PC-9 (cell line): ENCODE measurements at regions not wholly inside any gene's neighbourhood (a gene's known extent, or its start where the extent isn't known, plus 50 kb on each side); places are given as distances from the start of the nearest gene placed in this dataset.

Source experiments
- BruUV-seq: library from RNA; stranded (reverse); fragments of 400-500 nt; replicated peaks from 2 replicates; lab custom pipeline; 2021; lab: Mats Ljungman, UMichigan
- CTCF ChIA-PET: fragments of 300-600 bp; sonication (Branson Sonifier 250); formaldehyde crosslinking; loops from one replicate; lab custom pipeline; 2022; ENCODE audit warnings: antibody characterized with exemption; lab: Charles Lee
- POLR2A ChIA-PET: fragments of 300-600 bp; sonication (Branson Sonifier 250); formaldehyde crosslinking; loops from one replicate; lab custom pipeline; 2022; ENCODE audit warnings: antibody characterized with exemption; ENCODE audit not compliant: unreplicated experiment; lab: Charles Lee
- DNase-seq, 2 experiments: peaks; one replicate each; pipeline versions ENCODE4 v3.0.0 to v3.0.0-alpha.2; 2015 to 2022; ENCODE audit warnings: mixed read lengths in 1 of 2
- H2AFZ ChIP-seq: fragments of 200-600 bp; sonication (generic); 2 replicates; pipeline ENCODE4 v1.8.1; 2017; ENCODE audit warnings: antibody characterized with exemption
- H3F3A ChIP-seq: fragments of 200-600 bp; sonication (generic); 2 replicates; pipeline ENCODE4 v1.8.1; 2017; ENCODE audit warnings: antibody characterized with exemption, mild to moderate bottlenecking, low read depth; ENCODE audit not compliant: insufficient read depth
- H3K27ac ChIP-seq: fragments of 200-600 bp; sonication (generic); 2 replicates; pipeline ENCODE4 v1.6.1; 2016; ENCODE audit warnings: mixed run types
- H3K27me3 ChIP-seq: fragments of 200-600 bp; sonication (generic); 2 replicates; pipeline ENCODE4 v1.6.1; 2016; ENCODE audit warnings: low read depth, mixed run types; ENCODE audit not compliant: insufficient read depth
- H3K36me3 ChIP-seq: fragments of 200-600 bp; sonication (generic); 2 replicates; pipeline ENCODE4 v1.6.1; 2016; ENCODE audit warnings: low read depth, mixed run types
- H3K4me1 ChIP-seq: fragments of 200-600 bp; sonication (generic); replicated peaks from 2 replicates; pipeline ENCODE4 v1.6.1; 2016; ENCODE audit warnings: mixed run types; ENCODE audit not compliant: insufficient read depth
- H3K4me2 ChIP-seq: fragments of 200-600 bp; sonication (generic); 2 replicates; pipeline ENCODE4 v1.6.1; 2017; ENCODE audit warnings: mixed run types
- H3K4me3 ChIP-seq: fragments of 200-600 bp; sonication (generic); 2 replicates; pipeline ENCODE4 v1.6.1; 2016; ENCODE audit warnings: mixed run types
- H3K79me2 ChIP-seq: fragments of 200-600 bp; sonication (generic); 2 replicates; pipeline ENCODE4 v1.6.1; 2017; ENCODE audit warnings: low read depth, mixed run types
- H3K9me2 ChIP-seq: fragments of 200-600 bp; sonication (generic); 2 replicates; pipeline ENCODE4 v1.8.1; 2017; ENCODE audit warnings: mild to moderate bottlenecking; ENCODE audit not compliant: insufficient read depth
- H3K9me3 ChIP-seq: fragments of 200-600 bp; sonication (generic); 2 replicates; pipeline ENCODE4 v1.8.1; 2016; ENCODE audit warnings: low read depth; ENCODE audit not compliant: insufficient read depth
- H4K20me1 ChIP-seq: fragments of 200-600 bp; sonication (generic); 2 replicates; pipeline ENCODE4 v1.8.1; 2017; ENCODE audit not compliant: insufficient read depth
- CTCF ChIP-seq: fragments of 200-600 bp; sonication (generic); conservative IDR thresholded peaks from 2 replicates; pipeline ENCODE4 v1.6.1; 2017; ENCODE audit warnings: mixed run types, antibody characterized with exemption, mild to moderate bottlenecking, moderate library complexity
- EZH2 ChIP-seq: fragments of 200-600 bp; sonication (generic); IDR thresholded peaks from 2 replicates; pipeline ENCODE4 v1.8.0; 2017; ENCODE audit warnings: antibody characterized with exemption, low read depth
- intact Hi-C: fragments of 100-400 bp; cut with micrococcal nuclease; formaldehyde crosslinking; loops from one replicate; pipeline ENCODE4 v1.10.0; 2022; ENCODE audit not compliant: unreplicated experiment

DNA sequence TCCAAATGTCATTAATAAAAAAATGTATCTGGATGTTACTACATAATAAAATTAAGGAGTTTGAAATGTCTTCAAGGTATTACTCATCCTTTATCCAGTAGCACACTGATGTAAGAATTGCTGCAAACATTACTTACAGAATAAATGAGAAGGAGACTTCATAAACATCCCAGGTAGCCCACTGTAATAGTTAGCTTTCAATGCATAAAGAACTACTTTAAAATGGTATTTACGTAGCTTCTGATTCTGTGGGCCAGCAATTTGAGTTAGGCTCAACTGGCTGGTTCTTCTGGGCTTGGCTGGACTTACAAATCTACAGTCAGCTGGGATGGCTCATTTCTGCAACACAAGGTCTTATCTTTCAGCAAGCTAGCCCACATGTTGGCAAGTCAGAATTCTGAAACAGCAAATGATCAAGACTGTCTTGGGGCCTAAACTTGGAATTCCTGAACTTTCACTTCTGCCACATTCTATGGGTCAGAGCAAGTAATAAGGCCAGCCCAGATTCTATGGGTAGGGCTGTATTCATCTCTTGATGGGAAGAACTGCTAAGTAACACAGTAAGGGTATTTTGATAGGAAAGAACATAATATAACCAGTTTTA, 522.5 kb downstream of the IQCM start:
- POLR2A ChIA-PET, result no interaction called here
- H3K36me3 ChIP-seq, result no peaks in the 10 kb centered on the region
- BruUV-seq, result no TSS peak
- no peak overlapping the region for H3K4me2 ChIP-seq
- no peak overlapping the region for H3K27ac ChIP-seq
- no peaks in the 10 kb centered on the region for H3K9me2 ChIP-seq
- H3K27me3 ChIP-seq, result no peaks in the 10 kb centered on the region
- H3K4me3 ChIP-seq, result no peak overlapping the region
- intact Hi-C loops, result no loop called here
- no peaks in the 10 kb centered on the region for H3K79me2 ChIP-seq
- H3F3A ChIP-seq, result no peaks in the 10 kb centered on the region
- no peaks in the 10 kb centered on the region for H4K20me1 ChIP-seq
- CTCF ChIA-PET, result no interaction called here
- H3K9me3 ChIP-seq, result no peaks in the 10 kb centered on the region
- H2AFZ ChIP-seq, result no peak overlapping the region
- H3K4me1 ChIP-seq, result no peaks in the 10 kb centered on the region
- DNase-seq, result no peak
- no peak for TF ChIP-seq CTCF
- TF ChIP-seq EZH2, result no peak

GRCh38 chr4:149292425-149293007, 523.1 kb downstream of the IQCM start:
- Histone ChIP-seq H3K4me2 (no peak overlapping the region), H4K20me1 (no peaks in the 10 kb centered on the region), H2AFZ (no peak overlapping the region), H3K4me1 (no peaks in the 10 kb centered on the region), H3K27me3 (no peaks in the 10 kb centered on the region), H3K27ac (no peak overlapping the region), H3K4me3 (no peak overlapping the region), H3K79me2 (no peaks in the 10 kb centered on the region), H3F3A (no peaks in the 10 kb centered on the region), H3K36me3 (no peaks in the 10 kb centered on the region), H3K9me2 (no peaks in the 10 kb centered on the region), H3K9me3 (no peaks in the 10 kb centered on the region)
- CTCF ChIA-PET, result no interaction called here
- DNase-seq, result no peak
- intact Hi-C loops, result no loop called here
- TF ChIP-seq CTCF, result no peak
- no peak for TF ChIP-seq EZH2
- POLR2A ChIA-PET, result no interaction called here
- BruUV-seq, result no TSS peak

DNA sequence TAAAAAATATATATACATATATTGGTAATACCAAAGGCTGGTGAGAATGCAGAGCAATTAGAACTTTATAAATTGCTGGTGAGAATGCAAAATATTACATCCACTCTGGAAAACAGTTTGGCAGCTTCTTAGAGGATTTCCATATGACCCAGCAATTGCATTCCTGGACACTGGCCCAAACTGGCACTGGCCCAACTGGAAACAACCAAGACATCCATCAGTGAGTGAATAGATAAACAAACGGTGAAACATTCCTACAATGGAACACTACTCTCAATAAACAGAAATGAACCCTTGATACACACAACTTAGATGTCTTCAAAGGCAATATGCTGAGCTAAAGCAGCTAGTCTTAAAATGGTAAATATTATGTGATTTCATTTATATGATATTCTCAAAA, 524.2 kb downstream of the IQCM start:
- POLR2A ChIA-PET, result no interaction called here
- DNase-seq, result peak in 1 of 2 experiments; percentile 11
- CTCF ChIA-PET, result no interaction called here

More for the DNA sequence above, 524.2 kb downstream of the IQCM start:
- intact Hi-C loops, result no loop called here
- H3K36me3 ChIP-seq, result no peaks in the 10 kb centered on the region
- H3K27ac ChIP-seq, result no peak overlapping the region
- H4K20me1 ChIP-seq, result no peaks in the 10 kb centered on the region
- BruUV-seq, result no TSS peak
- H3K27me3 ChIP-seq, result no peaks in the 10 kb centered on the region
- H3K9me2 ChIP-seq, result no peaks in the 10 kb centered on the region
- no peak overlapping the region for H3K4me3 ChIP-seq
- H2AFZ ChIP-seq, result no peak overlapping the region
- H3K79me2 ChIP-seq, result no peaks in the 10 kb centered on the region
- no peaks in the 10 kb centered on the region for H3K4me1 ChIP-seq
- H3K9me3 ChIP-seq, result no peaks in the 10 kb centered on the region
- no peak overlapping the region for H3K4me2 ChIP-seq
- H3F3A ChIP-seq, result no peaks in the 10 kb centered on the region
- TF ChIP-seq CTCF (no peak), EZH2 (no peak)
